ENCODE measurements at regions not wholly inside any gene's neighbourhood (a gene's known extent, or its start where the extent isn't known, plus 50 kb on each side); places are given as distances from the start of the nearest gene placed in this dataset.

- H3K27me3 Mint-ChIP-seq (ENCODE audit: insufficient read depth, unreplicated experiment) = peaks cover 6% of the 10 kb centered on the region
- Histone ChIP-seq H3K4me1 (no peaks in the 10 kb centered on the region; the same call in 1 of the 2 replicates), H3K4me3 (ENCODE audit: low read depth, low read length) (no peak overlapping the region), H3K9me3 (no peaks in the 10 kb centered on the region), H3K27me3 (replicated peaks; ENCODE audit: control insufficient read depth, insufficient read depth, low read length) (no peaks in the 10 kb centered on the region), H3K36me3 (ENCODE audit: control insufficient read depth, insufficient read depth, low read length) (no peaks in the 10 kb centered on the region)
- no peaks in the 10 kb centered on the region for H3K36me3 Mint-ChIP-seq (ENCODE audit: insufficient read depth, unreplicated experiment)
- H3K27ac Mint-ChIP-seq (ENCODE audit: unreplicated experiment) = no peak overlapping the region
- H3K4me3 Mint-ChIP-seq (ENCODE audit: unreplicated experiment) = no peak overlapping the region
- DNase-seq = no peak
- no peaks in the 10 kb centered on the region for H3K4me1 Mint-ChIP-seq (ENCODE audit: low read depth, unreplicated experiment)
- ChIA-PET CTCF (no interaction called here), POLR2A (no interaction called here)
- H3K9me3 Mint-ChIP-seq (ENCODE audit: unreplicated experiment) = no peaks in the 10 kb centered on the region
- no TSS peak for BruUV-seq (replicated peaks)
- no peak for TF ChIP-seq CTCF (IDR thresholded peaks at IDR 0.05; ENCODE audit: insufficient read depth in 1 of 2, low read depth in 1 of 2, low read length in 1 of 2, severe bottlenecking in 1 of 2, unreplicated experiment in 1 of 2)
- intact Hi-C loops (cut with micrococcal nuclease; ENCODE audit: unreplicated experiment) = no loop called here
Observed at GRCh38 chr13:67652887-67653286, 422.8 kb upstream of the PCDH9 start.

GRCh38 chr13:67651908-67652465 is 421.9 kb upstream of the PCDH9 start:
- no peak overlapping the region for H3K27ac Mint-ChIP-seq (ENCODE audit: unreplicated experiment)
- TF ChIP-seq CTCF (IDR thresholded peaks at IDR 0.05; ENCODE audit: insufficient read depth in 1 of 2, low read depth in 1 of 2, low read length in 1 of 2, severe bottlenecking in 1 of 2, unreplicated experiment in 1 of 2) = no peak
- no peak for DNase-seq
- ChIA-PET CTCF (no interaction called here), POLR2A (no interaction called here)
- H3K36me3 Mint-ChIP-seq (ENCODE audit: insufficient read depth, unreplicated experiment) = no peaks in the 10 kb centered on the region
- Histone ChIP-seq H3K9me3 (no peaks in the 10 kb centered on the region), H3K4me3 (ENCODE audit: low read depth, low read length) (no peak overlapping the region), H3K27me3 (replicated peaks; ENCODE audit: control insufficient read depth, insufficient read depth, low read length) (no peaks in the 10 kb centered on the region), H3K36me3 (ENCODE audit: control insufficient read depth, insufficient read depth, low read length) (no peaks in the 10 kb centered on the region), H3K4me1 (no peaks in the 10 kb centered on the region; the same call in 1 of the 2 replicates)
- BruUV-seq (replicated peaks) = no TSS peak
- no peaks in the 10 kb centered on the region for H3K9me3 Mint-ChIP-seq (ENCODE audit: unreplicated experiment)
- H3K4me3 Mint-ChIP-seq (ENCODE audit: unreplicated experiment) = no peak overlapping the region
- peaks cover 6% of the 10 kb centered on the region for H3K27me3 Mint-ChIP-seq (ENCODE audit: insufficient read depth, unreplicated experiment)
- intact Hi-C loops (cut with micrococcal nuclease; ENCODE audit: unreplicated experiment) = no loop called here
- H3K4me1 Mint-ChIP-seq (ENCODE audit: low read depth, unreplicated experiment) = no peaks in the 10 kb centered on the region

GRCh38 chr13:67650471-67650870 is 420.3 kb upstream of the PCDH9 start:
- Mint-ChIP-seq H3K9me3 (ENCODE audit: unreplicated experiment) (no peaks in the 10 kb centered on the region), H3K27ac (ENCODE audit: unreplicated experiment) (no peak overlapping the region)

More at GRCh38 chr13:67650471-67650870, 420.3 kb upstream of the PCDH9 start:
- H3K4me1 ChIP-seq = no peaks in the 10 kb centered on the region; the same call in 1 of the 2 replicates
- no peaks in the 10 kb centered on the region for H3K27me3 ChIP-seq (replicated peaks; ENCODE audit: control insufficient read depth, insufficient read depth, low read length)
- BruUV-seq (replicated peaks) = no TSS peak
- no peaks in the 10 kb centered on the region for H3K36me3 Mint-ChIP-seq (ENCODE audit: insufficient read depth, unreplicated experiment)
- no peaks in the 10 kb centered on the region for H3K9me3 ChIP-seq
- peaks cover 6% of the 10 kb centered on the region for H3K27me3 Mint-ChIP-seq (ENCODE audit: insufficient read depth, unreplicated experiment)
- intact Hi-C loops (cut with micrococcal nuclease; ENCODE audit: unreplicated experiment) = no loop called here
- no peaks in the 10 kb centered on the region for H3K4me1 Mint-ChIP-seq (ENCODE audit: low read depth, unreplicated experiment)
- TF ChIP-seq CTCF (IDR thresholded peaks at IDR 0.05; ENCODE audit: insufficient read depth in 1 of 2, low read depth in 1 of 2, low read length in 1 of 2, severe bottlenecking in 1 of 2, unreplicated experiment in 1 of 2) = no peak
- no peak for DNase-seq
- no peaks in the 10 kb centered on the region for H3K36me3 ChIP-seq (ENCODE audit: control insufficient read depth, insufficient read depth, low read length)
- POLR2A ChIA-PET = no interaction called here
- no peak overlapping the region for H3K4me3 Mint-ChIP-seq (ENCODE audit: unreplicated experiment)
- CTCF ChIA-PET = no interaction called here
- H3K4me3 ChIP-seq (ENCODE audit: low read depth, low read length) = no peak overlapping the region

All from Caco-2 (cell line).